NB4 (cell line): ENCODE measurements at regions not wholly inside any gene's neighbourhood (a gene's known extent, or its start where the extent isn't known, plus 50 kb on each side); places are given as distances from the start of the nearest gene placed in this dataset.

ENCODE experiments used
- DNase-seq: peaks from one replicate; pipeline ENCODE4 v3.0.0; 2010; ENCODE audit warnings: low read depth
- H3K4me3 ChIP-seq: one replicate; pipeline ENCODE4 v1.5.1; 2011; ENCODE audit warnings: mild to moderate bottlenecking, low read depth, low read length, moderate library complexity
- MYC ChIP-seq: IDR thresholded peaks from 2 replicates; pipeline ENCODE4 v1.6.1; 2011; ENCODE audit warnings: low read depth, low read length
- POLR2A ChIP-seq: IDR thresholded peaks from 2 replicates; pipeline ENCODE4 v1.6.1; 2011; ENCODE audit warnings: mild to moderate bottlenecking; ENCODE audit not compliant: insufficient read length; ENCODE audit errors: extremely low read depth
- TF ChIP-seq, protein P1 (sequence below): IDR thresholded peaks from one replicate; pipeline ENCODE4 v1.5.1; 2012; ENCODE audit warnings: low read depth, low read length
- TF ChIP-seq, protein P2 (sequence below): IDR thresholded peaks from 2 replicates; pipeline ENCODE4 v1.6.1; 2011; ENCODE audit warnings: low read depth, low read length

DNA sequence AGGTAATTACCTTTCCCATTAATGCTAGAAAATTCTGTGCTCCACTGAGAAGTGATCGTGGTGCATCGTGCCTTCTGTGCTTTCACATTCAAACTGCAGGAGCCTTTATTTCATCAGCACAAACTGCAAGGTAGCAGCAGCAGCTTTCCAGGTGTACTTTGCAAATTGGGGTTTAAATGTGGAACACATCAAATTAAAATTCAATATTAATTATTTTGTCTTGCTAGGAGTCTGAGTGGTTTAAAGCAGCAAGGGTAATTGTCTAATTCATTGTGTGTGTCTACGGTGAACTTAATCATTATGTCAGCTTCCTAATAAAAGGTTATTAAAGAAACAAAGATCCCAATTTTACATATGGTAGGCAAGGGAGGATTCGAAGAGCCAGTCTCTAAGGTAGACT lies 180.8 kb upstream of the ATP5MC3 start:
- DNase-seq: no peak
- no peak for TF ChIP-seq MYC
- TF ChIP-seq, protein P1, sequence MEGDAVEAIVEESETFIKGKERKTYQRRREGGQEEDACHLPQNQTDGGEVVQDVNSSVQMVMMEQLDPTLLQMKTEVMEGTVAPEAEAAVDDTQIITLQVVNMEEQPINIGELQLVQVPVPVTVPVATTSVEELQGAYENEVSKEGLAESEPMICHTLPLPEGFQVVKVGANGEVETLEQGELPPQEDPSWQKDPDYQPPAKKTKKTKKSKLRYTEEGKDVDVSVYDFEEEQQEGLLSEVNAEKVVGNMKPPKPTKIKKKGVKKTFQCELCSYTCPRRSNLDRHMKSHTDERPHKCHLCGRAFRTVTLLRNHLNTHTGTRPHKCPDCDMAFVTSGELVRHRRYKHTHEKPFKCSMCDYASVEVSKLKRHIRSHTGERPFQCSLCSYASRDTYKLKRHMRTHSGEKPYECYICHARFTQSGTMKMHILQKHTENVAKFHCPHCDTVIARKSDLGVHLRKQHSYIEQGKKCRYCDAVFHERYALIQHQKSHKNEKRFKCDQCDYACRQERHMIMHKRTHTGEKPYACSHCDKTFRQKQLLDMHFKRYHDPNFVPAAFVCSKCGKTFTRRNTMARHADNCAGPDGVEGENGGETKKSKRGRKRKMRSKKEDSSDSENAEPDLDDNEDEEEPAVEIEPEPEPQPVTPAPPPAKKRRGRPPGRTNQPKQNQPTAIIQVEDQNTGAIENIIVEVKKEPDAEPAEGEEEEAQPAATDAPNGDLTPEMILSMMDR: no peak
- TF ChIP-seq, protein P2, sequence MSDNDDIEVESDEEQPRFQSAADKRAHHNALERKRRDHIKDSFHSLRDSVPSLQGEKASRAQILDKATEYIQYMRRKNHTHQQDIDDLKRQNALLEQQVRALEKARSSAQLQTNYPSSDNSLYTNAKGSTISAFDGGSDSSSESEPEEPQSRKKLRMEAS: no peak
- TF ChIP-seq POLR2A: no peak

DNA sequence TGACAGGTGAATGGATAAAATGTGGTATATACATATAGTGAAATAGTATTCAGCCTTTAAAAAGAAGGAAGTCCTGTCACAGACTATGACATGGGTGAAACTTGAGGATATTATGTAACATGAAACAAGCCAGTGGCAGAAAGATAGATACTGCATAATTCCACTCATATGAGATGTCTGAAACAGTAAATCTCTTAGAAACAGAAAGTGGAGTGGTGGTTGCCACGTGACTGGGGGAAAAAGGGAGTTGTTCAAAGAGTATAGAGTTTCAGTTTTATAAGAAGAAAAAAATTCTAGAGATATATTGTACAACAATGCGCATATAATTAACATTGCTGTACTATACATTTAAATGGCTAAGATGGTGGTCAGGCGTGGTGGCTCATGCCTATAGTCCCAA lies 178.2 kb upstream of the ATP5MC3 start:
- no peak overlapping the region for H3K4me3 ChIP-seq
- DNase-seq: no peak
- TF ChIP-seq, protein P2: no peak
- no peak for TF ChIP-seq MYC
- TF ChIP-seq, protein P1: no peak
- no peak for TF ChIP-seq POLR2A

More for the DNA sequence above, 180.8 kb upstream of the ATP5MC3 start:
- no peak overlapping the region for H3K4me3 ChIP-seq

DNA sequence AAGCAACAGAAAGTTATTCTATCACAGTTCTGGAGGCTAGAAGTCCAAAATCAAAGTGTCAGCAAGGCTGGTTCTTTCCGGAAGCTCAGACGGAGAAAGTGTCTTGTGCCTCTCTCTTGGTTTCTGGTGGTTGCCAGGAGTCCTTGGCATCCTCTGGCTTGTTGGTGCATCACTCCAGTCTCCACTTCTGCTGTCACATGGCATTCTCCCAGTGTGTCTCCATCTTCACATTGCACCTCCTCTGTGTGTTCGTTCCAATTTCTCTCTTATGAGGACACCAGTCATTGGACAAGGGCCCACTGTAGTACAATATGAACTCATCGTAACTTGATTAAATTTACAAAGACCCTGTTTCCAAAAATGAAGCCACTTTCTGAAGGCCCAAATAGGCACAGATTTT lies 175.4 kb upstream of the ATP5MC3 start:
- DNase-seq: no peak
- no peak overlapping the region for H3K4me3 ChIP-seq
- TF ChIP-seq, protein P1: no peak
- TF ChIP-seq, protein P2: no peak
- TF ChIP-seq POLR2A (no peak), MYC (no peak)

DNA sequence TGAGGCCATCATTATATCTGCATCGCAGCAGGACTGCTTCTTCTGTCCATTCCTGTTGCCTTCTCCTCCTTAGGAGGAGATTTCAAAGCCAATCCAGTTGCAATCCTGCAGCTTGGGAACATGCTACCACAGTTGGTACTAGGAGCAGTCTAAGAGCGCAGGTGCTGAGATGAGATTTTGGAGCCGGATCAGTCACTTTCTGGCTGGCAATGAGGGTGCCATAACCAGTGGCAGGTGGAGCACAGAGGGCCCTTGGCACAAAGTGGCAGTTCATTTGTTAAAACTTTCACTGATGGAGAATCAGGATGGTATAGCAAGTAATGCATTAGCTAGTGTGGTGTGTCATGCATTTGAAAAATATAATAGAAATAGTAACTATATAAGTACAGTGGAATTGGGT lies 173.7 kb upstream of the ATP5MC3 start:
- TF ChIP-seq POLR2A (no peak), MYC (no peak)
- TF ChIP-seq, protein P2: no peak
- TF ChIP-seq, protein P1: no peak
- no peak for DNase-seq

DNA sequence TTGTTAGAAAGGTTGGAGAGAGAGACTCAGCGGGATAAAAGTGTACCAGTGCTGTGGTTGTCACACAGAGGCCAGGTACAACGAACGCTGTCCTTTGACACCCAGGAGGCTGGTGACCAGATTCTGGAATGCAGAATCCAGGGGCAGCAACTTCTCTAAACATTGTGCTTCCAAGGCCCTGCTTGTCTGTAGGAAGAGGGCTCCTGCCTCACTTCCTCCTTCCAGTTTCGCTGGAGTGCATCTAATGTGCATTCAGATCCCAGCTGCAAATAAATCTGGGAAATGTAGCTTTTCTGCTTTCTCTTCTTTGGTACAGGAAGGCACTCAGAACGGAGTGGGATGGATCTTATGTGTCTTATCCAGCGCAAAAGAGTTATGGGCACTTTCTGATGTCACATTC lies 171.8 kb upstream of the ATP5MC3 start:
- no peak overlapping the region for H3K4me3 ChIP-seq
- TF ChIP-seq POLR2A (no peak), MYC (no peak)
- TF ChIP-seq, protein P1: no peak
- TF ChIP-seq, protein P2: no peak
- no peak for DNase-seq

More for the DNA sequence above, 173.7 kb upstream of the ATP5MC3 start:
- no peak overlapping the region for H3K4me3 ChIP-seq

DNA sequence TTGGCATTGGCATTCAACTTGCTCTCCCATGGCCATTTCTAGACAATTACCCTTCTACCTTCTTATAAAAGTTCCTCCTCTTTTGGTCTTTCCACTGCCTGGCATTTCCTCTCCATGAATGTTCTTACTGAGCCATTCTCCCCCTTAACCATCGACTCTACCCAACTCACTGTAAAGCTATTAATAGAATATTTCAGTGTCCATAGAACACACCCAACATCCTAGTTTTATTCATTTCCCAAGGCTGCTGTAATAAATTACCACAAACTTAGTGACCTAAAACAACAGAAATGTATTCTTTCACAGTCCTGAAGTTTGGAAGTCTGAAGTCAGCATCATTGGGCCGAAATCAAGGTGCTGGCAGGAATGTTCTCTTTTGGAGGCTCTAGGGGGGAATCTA lies 170.0 kb upstream of the ATP5MC3 start:
- no peak overlapping the region for H3K4me3 ChIP-seq
- no peak for DNase-seq

More for the DNA sequence above, 170.0 kb upstream of the ATP5MC3 start:
- no peak for TF ChIP-seq MYC
- TF ChIP-seq, protein P1: no peak
- no peak for TF ChIP-seq POLR2A
- TF ChIP-seq, protein P2: no peak
